GM13976 (cell line): ENCODE measurements at regions not wholly inside any gene's neighbourhood (a gene's known extent, or its start where the extent isn't known, plus 50 kb on each side); places are given as distances from the start of the nearest gene placed in this dataset.

Source experiments
- DNase-seq: peaks from one replicate; pipeline ENCODE4 v3.0.0; 2012; ENCODE audit warnings: low spot score
- CTCF ChIP-seq: IDR thresholded peaks from 2 replicates; pipeline ENCODE4 v1.5.1; 2012; ENCODE audit warnings: borderline replicate concordance, mild to moderate bottlenecking; ENCODE audit not compliant: insufficient read depth; ENCODE audit errors: extremely low read depth, missing control alignments, control extremely low read depth
- in situ Hi-C: fragments of 300-500 bp; cut with MboI; formaldehyde crosslinking; loops from one replicate; pipeline ENCODE4 v1.12.0; 2022; ENCODE audit warnings: low sequenced_read_pairs, mixed read lengths, inconsistent platforms; ENCODE audit not compliant: unreplicated experiment

- TF ChIP-seq CTCF, result no peak
Observed at GRCh38 chr9:87137718-87138117, 190.4 kb upstream of the GAS1 start.

DNA sequence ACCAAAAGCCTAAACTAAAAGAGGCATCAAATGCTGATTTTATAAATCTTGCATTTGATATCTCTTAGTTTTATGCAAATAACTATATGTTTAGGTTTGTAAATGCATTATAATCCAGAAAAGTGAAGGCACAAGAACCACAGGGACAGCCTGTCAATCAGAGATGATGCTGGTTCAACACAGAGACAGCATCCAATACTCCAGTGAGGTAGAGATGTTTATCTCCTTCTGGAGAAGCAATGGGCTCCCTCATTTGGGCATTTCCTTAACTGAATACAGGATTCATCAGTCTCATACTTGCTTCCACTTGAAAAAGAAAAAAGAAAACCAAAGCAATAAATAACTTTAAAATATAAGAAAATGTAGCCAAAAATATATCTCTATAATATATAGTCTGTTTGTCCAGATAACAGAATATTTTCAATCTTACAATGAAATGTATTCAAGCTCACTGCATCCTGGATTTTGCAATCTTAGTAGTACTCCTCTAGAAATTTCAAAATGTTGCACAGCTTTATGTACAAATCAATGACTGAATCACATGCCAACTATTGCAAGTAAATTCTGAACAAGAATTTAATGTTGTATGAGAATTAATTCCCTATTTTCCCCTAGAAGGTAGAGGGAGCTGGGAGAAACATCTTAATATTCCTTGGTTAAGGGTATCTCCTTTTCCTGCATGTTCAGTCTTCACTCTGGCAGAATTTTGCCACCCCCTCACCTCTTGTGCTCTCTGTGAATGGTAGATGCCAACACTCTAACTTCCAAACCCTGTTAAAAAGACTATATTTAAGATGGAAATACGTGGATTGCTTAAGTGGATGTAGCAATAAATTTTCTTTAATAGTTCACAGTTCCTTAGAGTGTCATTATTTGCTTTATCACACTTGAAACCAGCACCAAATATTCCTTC is 191.1 kb upstream of the GAS1 start:
- in situ Hi-C loops, result no loop called here
- TF ChIP-seq CTCF, result no peak
- no peak for DNase-seq

More at GRCh38 chr9:87137718-87138117, 190.4 kb upstream of the GAS1 start:
- no peak for DNase-seq
- in situ Hi-C loops, result no loop called here

- TF ChIP-seq CTCF, result no peak
- no peak for DNase-seq
- in situ Hi-C loops, result no loop called here
Observed at GRCh38 chr9:87139099-87139730, 191.9 kb upstream of the GAS1 start.

DNA sequence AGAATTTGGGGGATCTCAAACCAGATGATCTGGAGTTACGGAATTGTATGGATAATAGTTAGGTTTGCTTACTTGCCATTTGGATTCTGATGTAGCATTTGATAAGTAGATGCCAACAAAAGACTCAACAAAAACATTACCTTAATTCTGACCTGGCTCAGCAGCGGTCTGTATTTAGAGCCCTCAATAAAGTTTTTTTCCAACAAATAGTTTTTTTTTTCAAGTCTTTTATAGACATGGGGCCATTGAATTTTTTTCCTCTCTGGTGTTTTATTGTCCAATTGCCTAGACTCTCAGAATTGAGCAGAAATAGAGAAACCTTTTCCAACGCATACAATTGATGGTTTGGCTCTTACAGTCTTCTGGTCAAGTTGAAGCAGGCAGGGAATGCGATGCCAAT is 192.8 kb upstream of the GAS1 start:
- no peak for DNase-seq
- in situ Hi-C loops, result no loop called here
- no peak for TF ChIP-seq CTCF

DNA sequence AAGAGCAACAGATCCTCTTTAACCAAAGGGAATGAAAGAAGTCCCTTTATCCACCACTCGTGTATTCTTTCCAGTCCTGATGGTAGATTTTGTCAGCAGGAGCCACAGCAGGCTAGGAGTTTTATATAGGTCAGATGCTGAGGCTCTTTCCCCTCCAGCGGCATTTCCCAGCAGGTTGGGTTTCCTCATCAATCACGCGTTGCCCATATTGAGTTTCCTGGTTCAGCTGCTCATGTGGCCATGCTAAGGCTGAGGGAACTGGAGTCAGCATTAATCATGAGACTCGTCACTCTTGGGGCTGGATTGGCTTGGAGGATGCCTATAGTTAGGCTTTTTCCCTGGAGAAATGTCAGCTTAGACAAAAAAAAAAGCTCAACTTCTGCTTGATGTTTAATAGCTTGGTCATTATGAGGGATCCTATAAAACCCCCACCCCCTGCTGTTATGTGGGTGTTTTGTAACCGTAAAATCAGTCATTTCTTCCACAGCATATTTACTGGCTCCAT is 193.4 kb upstream of the GAS1 start:
- in situ Hi-C loops, result no loop called here
- TF ChIP-seq CTCF, result no peak

DNA sequence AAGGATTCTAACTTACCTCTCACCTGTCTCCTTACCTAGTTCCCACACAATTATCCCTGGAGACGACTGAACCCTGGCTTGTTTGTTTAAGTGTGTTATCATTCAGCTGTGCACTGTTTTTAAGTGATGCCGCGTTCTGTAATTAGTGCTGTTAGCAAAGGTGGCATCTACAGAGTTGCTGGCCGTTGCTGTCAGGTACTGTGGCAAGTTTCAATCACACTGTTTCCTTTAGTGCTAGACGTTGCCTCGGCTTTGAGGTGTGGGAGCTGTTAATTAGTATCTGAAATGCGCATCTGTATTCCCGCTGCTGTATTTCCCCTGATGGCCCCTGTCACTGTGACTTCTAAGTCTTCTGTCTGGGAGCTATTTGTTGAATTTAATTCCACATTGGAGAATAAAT is 193.8 kb upstream of the GAS1 start:
- no peak for DNase-seq
- no peak for TF ChIP-seq CTCF
- in situ Hi-C loops, result no loop called here

More for the DNA sequence above, 193.4 kb upstream of the GAS1 start:
- DNase-seq, result no peak
